HEK293 (cell line): ENCODE measurements at regions not wholly inside any gene's neighbourhood (a gene's known extent, or its start where the extent isn't known, plus 50 kb on each side); places are given as distances from the start of the nearest gene placed in this dataset.

Source experiments
- CTCF ChIA-PET: fragments of 350-600 bp; formaldehyde crosslinking; extraction: SDS; loops from one replicate; lab custom pipeline; 2021; ENCODE audit warnings: antibody characterized with exemption; lab: Yijun Ruan, JAX
- POLR2A ChIA-PET: fragments of 300-600 bp; formaldehyde crosslinking; extraction: SDS; loops from one replicate; lab custom pipeline; 2020; ENCODE audit warnings: antibody characterized with exemption, inconsistent platforms; lab: Yijun Ruan, JAX
- H3K27ac ChIP-seq: fragments of 200-500 bp; sonication (Bioruptor generic); 2 replicates; pipeline ENCODE4 v1.5.1; 2014; ENCODE audit warnings: low read depth, low read length, control low read depth, inconsistent platforms; ENCODE audit errors: extremely low read depth
- H3K36me3 ChIP-seq, 2 experiments: fragments of 200-500 bp in 1 of 2; sonication (Bioruptor generic) in 1 of 2; 1 replicate in 1 of 2; 2 replicates in 1 of 2; pipeline ENCODE4 v1.5.1; 2014 to 2017; ENCODE audit warnings: inconsistent platforms in 2 of 2, low read length in 2 of 2; ENCODE audit not compliant: control insufficient read depth in 2 of 2, insufficient read depth in 1 of 2
- H3K4me1 ChIP-seq: fragments of 200-500 bp; sonication (Bioruptor generic); 2 replicates; pipeline ENCODE4 v1.5.1; 2014; ENCODE audit warnings: mild to moderate bottlenecking, low read length, inconsistent platforms; ENCODE audit not compliant: control insufficient read depth, insufficient read depth
- H3K4me3 ChIP-seq: 2 replicates; pipeline ENCODE4 v1.5.1; 2011; ENCODE audit warnings: low read depth, mild to moderate bottlenecking, control low read depth, low read length, moderate library complexity
- H3K9me3 ChIP-seq: fragments of 200-500 bp; sonication (Bioruptor generic); 2 replicates; pipeline ENCODE4 v1.5.1; 2014; ENCODE audit warnings: low read depth, low read length, inconsistent platforms; ENCODE audit not compliant: control insufficient read depth, insufficient read depth
- BCL11A ChIP-seq: fragments of 450-650 bp; formaldehyde crosslinking; IDR thresholded peaks from 2 replicates; pipeline ENCODE4 v1.5.1; 2016; ENCODE audit warnings: low read depth, missing biosample characterization, missing genetic modification characterization
- GLIS1 ChIP-seq: fragments of 450-650 bp; formaldehyde crosslinking; IDR thresholded peaks from 2 replicates; pipeline ENCODE4 v1.5.1; 2016; ENCODE audit warnings: missing biosample characterization, missing genetic modification characterization
- HOXA7 ChIP-seq: sonication (generic); formaldehyde crosslinking; IDR thresholded peaks from 2 replicates; pipeline ENCODE4 v1.8.1; 2022; ENCODE audit warnings: missing genetic modification reagents, borderline replicate concordance
- HOXD13 ChIP-seq: sonication (generic); formaldehyde crosslinking; IDR thresholded peaks from 2 replicates; pipeline ENCODE4 v1.8.0; 2022; ENCODE audit warnings: missing genetic modification reagents, borderline replicate concordance
- KLF1 ChIP-seq: fragments of 450-650 bp; formaldehyde crosslinking; IDR thresholded peaks from 2 replicates; pipeline ENCODE4 v1.5.1; 2016; ENCODE audit warnings: missing biosample characterization, missing genetic modification characterization
- ZFP3 ChIP-seq: fragments of 450-650 bp; formaldehyde crosslinking; IDR thresholded peaks from 2 replicates; pipeline ENCODE4 v1.5.1; 2016; ENCODE audit warnings: low read depth, missing biosample characterization, missing genetic modification characterization
- ZNF114 ChIP-seq: fragments of 450-650 bp; formaldehyde crosslinking; IDR thresholded peaks from 2 replicates; pipeline ENCODE4 v1.5.0; 2017; ENCODE audit warnings: missing biosample characterization, missing genetic modification characterization
- ZNF140 ChIP-seq: fragments of 450-650 bp; formaldehyde crosslinking; IDR thresholded peaks from 2 replicates; pipeline ENCODE4 v1.5.1; 2016; ENCODE audit warnings: missing biosample characterization, missing genetic modification characterization
- ZNF174 ChIP-seq: fragments of 450-650 bp; formaldehyde crosslinking; IDR thresholded peaks from 2 replicates; pipeline ENCODE4 v1.5.0; 2017; ENCODE audit warnings: missing biosample characterization, mild to moderate bottlenecking, missing genetic modification characterization
- ZNF23 ChIP-seq: fragments of 450-650 bp; formaldehyde crosslinking; IDR thresholded peaks from 2 replicates; pipeline ENCODE4 v1.5.1; 2016; ENCODE audit warnings: missing biosample characterization, missing genetic modification characterization, borderline replicate concordance
- ZNF391 ChIP-seq: fragments of 450-650 bp; formaldehyde crosslinking; IDR thresholded peaks from 2 replicates; pipeline ENCODE4 v1.5.1; 2016; ENCODE audit warnings: low read depth, missing biosample characterization, missing genetic modification characterization, borderline replicate concordance
- ZNF560 ChIP-seq: fragments of 450-650 bp; formaldehyde crosslinking; IDR thresholded peaks from 2 replicates; pipeline ENCODE4 v1.5.1; 2017; ENCODE audit warnings: missing biosample characterization, missing genetic modification characterization, borderline replicate concordance
- ZNF677 ChIP-seq: fragments of 450-650 bp; IDR thresholded peaks from 2 replicates; pipeline ENCODE4 v1.5.0; 2018; ENCODE audit warnings: missing biosample characterization, mild to moderate bottlenecking, missing genetic modification characterization, moderate library complexity
- ZNF768 ChIP-seq: fragments of 450-650 bp; formaldehyde crosslinking; IDR thresholded peaks from 2 replicates; pipeline ENCODE4 v1.5.1; 2018; ENCODE audit warnings: missing biosample characterization, mild to moderate bottlenecking, missing genetic modification characterization
- ZNF791 ChIP-seq: fragments of 450-650 bp; formaldehyde crosslinking; IDR thresholded peaks from 2 replicates; pipeline ENCODE4 v1.5.1; 2016; ENCODE audit warnings: missing biosample characterization, missing genetic modification characterization
- ZSCAN23 ChIP-seq: fragments of 450-650 bp; formaldehyde crosslinking; IDR thresholded peaks from 2 replicates; pipeline ENCODE4 v1.5.1; 2016; ENCODE audit warnings: missing biosample characterization, missing genetic modification characterization
- TF ChIP-seq, protein P1 (sequence below): fragments of 450-650 bp; IDR thresholded peaks from 2 replicates; pipeline ENCODE4 v1.5.1; 2018; ENCODE audit warnings: missing biosample characterization, missing genetic modification characterization
- TF ChIP-seq, protein P2 (sequence below): fragments of 450-650 bp; IDR thresholded peaks from 2 replicates; pipeline ENCODE4 v1.5.1; 2018; ENCODE audit warnings: missing biosample characterization, mild to moderate bottlenecking, missing genetic modification characterization
- TF ChIP-seq, protein P3 (sequence below): fragments of 450-650 bp; formaldehyde crosslinking; IDR thresholded peaks from 2 replicates; pipeline ENCODE4 v1.5.1; 2016; ENCODE audit warnings: missing biosample characterization, missing genetic modification characterization
- TF ChIP-seq, protein P4 (sequence below): fragments of 450-650 bp; formaldehyde crosslinking; IDR thresholded peaks from 2 replicates; pipeline ENCODE4 v1.5.1; 2016; ENCODE audit warnings: missing biosample characterization, missing genetic modification characterization
- TF ChIP-seq, protein P5 (sequence below): fragments of 450-650 bp; formaldehyde crosslinking; IDR thresholded peaks from 2 replicates; pipeline ENCODE4 v1.5.1; 2016; ENCODE audit warnings: missing biosample characterization, missing genetic modification characterization
- TF ChIP-seq, protein P6 (sequence below): fragments of 450-650 bp; formaldehyde crosslinking; IDR thresholded peaks from 2 replicates; pipeline ENCODE4; 2016; ENCODE audit warnings: missing biosample characterization, missing genetic modification characterization

DNA sequence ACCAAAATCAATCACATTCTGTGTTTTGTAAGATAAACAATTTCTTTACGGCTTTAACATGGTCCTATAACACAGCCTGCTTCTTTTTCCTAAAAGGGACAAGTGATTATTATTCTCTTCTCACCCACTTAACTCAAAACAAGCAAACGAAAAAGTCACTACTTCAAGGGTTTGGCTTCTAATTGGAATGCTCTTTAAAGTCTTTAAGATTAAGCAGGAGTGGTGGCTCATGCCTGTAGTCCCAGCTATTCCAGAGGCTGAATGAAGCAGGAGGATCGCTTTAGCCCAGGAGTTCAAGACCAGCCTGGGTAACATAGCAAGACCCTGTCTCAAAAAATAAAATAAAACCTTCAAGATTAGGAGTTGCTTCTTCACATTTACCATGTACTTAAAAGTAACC is 66.6 kb upstream of the CNEP1R1 start (continued):
- TF ChIP-seq ZNF791 (tag by site-specific recombination): no peak
- no peak for TF ChIP-seq ZNF677 (tag by site-specific recombination)
- no peak for TF ChIP-seq HOXA7 (CRISPR knock-in tag)
- no peak for TF ChIP-seq ZNF560 (tag by site-specific recombination)
- TF ChIP-seq, protein P1, sequence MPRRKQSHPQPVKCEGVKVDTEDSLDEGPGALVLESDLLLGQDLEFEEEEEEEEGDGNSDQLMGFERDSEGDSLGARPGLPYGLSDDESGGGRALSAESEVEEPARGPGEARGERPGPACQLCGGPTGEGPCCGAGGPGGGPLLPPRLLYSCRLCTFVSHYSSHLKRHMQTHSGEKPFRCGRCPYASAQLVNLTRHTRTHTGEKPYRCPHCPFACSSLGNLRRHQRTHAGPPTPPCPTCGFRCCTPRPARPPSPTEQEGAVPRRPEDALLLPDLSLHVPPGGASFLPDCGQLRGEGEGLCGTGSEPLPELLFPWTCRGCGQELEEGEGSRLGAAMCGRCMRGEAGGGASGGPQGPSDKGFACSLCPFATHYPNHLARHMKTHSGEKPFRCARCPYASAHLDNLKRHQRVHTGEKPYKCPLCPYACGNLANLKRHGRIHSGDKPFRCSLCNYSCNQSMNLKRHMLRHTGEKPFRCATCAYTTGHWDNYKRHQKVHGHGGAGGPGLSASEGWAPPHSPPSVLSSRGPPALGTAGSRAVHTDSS (tag by site-specific recombination): no peak
- TF ChIP-seq, all 188 proteins: peak for 0

DNA sequence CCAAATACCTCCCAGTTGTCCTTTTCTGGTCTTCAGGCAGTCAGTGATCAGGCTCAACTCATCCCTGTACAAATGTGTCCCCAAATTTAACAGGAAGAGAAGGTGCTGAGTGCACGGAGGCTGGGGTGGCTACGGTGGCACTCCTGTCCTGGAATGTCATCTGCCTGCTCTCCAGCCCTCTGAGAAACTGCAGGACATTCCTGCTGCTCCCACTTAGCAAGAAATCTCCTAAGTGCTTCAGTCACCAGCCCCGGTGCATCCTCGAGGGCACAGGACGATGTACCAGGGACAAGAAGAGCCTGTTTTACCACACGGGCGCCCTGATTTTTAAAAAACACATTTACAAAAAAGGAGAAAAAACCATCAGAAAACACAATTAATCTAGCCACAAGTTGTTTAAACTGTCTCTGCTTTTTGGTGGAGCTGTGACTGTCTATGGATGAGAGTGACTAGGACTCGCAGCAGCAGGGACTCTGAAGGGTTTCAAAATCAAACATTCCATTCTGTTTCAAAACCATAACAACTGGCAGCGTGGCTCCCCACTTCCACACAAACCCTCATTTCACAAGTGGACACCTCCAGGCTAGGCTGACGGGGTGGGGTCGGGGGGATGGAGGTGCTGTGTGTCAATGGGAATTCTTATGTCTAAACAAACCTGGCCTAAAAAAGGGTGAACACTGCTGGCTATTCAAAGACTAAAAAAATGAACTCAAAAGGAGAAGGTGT is 65.3 kb upstream of the CNEP1R1 start:
- Histone ChIP-seq H3K4me1 (peaks cover 3% of the 10 kb centered on the region; the same call in 1 of the 2 replicates), H3K9me3 (no peaks in the 10 kb centered on the region), H3K4me3 (no peak overlapping the region), H3K36me3 (no peaks in the 10 kb centered on the region), H3K27ac (no peak overlapping the region)
- TF ChIP-seq, protein P2, sequence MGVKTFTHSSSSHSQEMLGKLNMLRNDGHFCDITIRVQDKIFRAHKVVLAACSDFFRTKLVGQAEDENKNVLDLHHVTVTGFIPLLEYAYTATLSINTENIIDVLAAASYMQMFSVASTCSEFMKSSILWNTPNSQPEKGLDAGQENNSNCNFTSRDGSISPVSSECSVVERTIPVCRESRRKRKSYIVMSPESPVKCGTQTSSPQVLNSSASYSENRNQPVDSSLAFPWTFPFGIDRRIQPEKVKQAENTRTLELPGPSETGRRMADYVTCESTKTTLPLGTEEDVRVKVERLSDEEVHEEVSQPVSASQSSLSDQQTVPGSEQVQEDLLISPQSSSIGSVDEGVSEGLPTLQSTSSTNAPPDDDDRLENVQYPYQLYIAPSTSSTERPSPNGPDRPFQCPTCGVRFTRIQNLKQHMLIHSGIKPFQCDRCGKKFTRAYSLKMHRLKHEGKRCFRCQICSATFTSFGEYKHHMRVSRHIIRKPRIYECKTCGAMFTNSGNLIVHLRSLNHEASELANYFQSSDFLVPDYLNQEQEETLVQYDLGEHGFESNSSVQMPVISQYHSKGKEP: no peak
- TF ChIP-seq, protein P3, sequence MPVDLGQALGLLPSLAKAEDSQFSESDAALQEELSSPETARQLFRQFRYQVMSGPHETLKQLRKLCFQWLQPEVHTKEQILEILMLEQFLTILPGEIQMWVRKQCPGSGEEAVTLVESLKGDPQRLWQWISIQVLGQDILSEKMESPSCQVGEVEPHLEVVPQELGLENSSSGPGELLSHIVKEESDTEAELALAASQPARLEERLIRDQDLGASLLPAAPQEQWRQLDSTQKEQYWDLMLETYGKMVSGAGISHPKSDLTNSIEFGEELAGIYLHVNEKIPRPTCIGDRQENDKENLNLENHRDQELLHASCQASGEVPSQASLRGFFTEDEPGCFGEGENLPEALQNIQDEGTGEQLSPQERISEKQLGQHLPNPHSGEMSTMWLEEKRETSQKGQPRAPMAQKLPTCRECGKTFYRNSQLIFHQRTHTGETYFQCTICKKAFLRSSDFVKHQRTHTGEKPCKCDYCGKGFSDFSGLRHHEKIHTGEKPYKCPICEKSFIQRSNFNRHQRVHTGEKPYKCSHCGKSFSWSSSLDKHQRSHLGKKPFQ (tag by site-specific recombination): no peak
- no peak for TF ChIP-seq HOXD13
- no peak for TF ChIP-seq GLIS1 (tag by site-specific recombination)
- no peak for TF ChIP-seq ZNF174 (tag by site-specific recombination)
- TF ChIP-seq ZSCAN23 (tag by site-specific recombination): no peak
- TF ChIP-seq KLF1: no peak
- TF ChIP-seq, protein P4, sequence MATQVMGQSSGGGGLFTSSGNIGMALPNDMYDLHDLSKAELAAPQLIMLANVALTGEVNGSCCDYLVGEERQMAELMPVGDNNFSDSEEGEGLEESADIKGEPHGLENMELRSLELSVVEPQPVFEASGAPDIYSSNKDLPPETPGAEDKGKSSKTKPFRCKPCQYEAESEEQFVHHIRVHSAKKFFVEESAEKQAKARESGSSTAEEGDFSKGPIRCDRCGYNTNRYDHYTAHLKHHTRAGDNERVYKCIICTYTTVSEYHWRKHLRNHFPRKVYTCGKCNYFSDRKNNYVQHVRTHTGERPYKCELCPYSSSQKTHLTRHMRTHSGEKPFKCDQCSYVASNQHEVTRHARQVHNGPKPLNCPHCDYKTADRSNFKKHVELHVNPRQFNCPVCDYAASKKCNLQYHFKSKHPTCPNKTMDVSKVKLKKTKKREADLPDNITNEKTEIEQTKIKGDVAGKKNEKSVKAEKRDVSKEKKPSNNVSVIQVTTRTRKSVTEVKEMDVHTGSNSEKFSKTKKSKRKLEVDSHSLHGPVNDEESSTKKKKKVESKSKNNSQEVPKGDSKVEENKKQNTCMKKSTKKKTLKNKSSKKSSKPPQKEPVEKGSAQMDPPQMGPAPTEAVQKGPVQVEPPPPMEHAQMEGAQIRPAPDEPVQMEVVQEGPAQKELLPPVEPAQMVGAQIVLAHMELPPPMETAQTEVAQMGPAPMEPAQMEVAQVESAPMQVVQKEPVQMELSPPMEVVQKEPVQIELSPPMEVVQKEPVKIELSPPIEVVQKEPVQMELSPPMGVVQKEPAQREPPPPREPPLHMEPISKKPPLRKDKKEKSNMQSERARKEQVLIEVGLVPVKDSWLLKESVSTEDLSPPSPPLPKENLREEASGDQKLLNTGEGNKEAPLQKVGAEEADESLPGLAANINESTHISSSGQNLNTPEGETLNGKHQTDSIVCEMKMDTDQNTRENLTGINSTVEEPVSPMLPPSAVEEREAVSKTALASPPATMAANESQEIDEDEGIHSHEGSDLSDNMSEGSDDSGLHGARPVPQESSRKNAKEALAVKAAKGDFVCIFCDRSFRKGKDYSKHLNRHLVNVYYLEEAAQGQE: no peak
- TF ChIP-seq ZFP3: no peak
- no peak for TF ChIP-seq ZNF140 (tag by site-specific recombination)
- TF ChIP-seq ZNF391 (tag by site-specific recombination): no peak
- TF ChIP-seq ZNF23: no peak
- TF ChIP-seq, protein P5, sequence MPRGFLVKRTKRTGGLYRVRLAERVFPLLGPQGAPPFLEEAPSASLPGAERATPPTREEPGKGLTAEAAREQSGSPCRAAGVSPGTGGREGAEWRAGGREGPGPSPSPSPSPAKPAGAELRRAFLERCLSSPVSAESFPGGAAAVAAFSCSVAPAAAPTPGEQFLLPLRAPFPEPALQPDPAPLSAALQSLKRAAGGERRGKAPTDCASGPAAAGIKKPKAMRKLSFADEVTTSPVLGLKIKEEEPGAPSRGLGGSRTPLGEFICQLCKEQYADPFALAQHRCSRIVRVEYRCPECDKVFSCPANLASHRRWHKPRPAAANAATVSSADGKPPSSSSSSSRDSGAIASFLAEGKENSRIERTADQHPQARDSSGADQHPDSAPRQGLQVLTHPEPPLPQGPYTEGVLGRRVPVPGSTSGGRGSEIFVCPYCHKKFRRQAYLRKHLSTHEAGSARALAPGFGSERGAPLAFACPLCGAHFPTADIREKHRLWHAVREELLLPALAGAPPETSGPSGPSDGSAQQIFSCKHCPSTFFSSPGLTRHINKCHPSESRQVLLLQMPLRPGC (tag by site-specific recombination): no peak
- no peak for TF ChIP-seq ZNF114 (tag by site-specific recombination)
- TF ChIP-seq ZNF768 (tag by site-specific recombination): no peak
- TF ChIP-seq, protein P6, sequence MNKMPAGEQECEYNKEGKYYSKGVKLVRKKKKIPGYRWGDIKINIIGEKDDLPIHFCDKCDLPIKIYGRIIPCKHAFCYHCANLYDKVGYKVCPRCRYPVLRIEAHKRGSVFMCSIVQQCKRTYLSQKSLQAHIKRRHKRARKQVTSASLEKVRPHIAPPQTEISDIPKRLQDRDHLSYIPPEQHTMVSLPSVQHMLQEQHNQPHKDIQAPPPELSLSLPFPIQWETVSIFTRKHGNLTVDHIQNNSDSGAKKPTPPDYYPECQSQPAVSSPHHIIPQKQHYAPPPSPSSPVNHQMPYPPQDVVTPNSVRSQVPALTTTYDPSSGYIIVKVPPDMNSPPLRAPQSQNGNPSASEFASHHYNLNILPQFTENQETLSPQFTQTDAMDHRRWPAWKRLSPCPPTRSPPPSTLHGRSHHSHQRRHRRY (tag by site-specific recombination): no peak
- no peak for TF ChIP-seq BCL11A (tag by site-specific recombination)
- ChIA-PET POLR2A (no interaction called here), CTCF (interaction anchor here (0.6 to 0.9 kb wide), 2 partner anchors 8 to 89 kb away, joined by 3 to 4 read pairs; no protein-coding TSS in a partner anchor)
